ENCODE measurements at regions not wholly inside any gene's neighbourhood (a gene's known extent, or its start where the extent isn't known, plus 50 kb on each side); places are given as distances from the start of the nearest gene placed in this dataset.

GRCh38 chr4:54568184-54568583 is 89.6 kb upstream of the KIT start:
- no peak overlapping the region for H3K27ac ChIP-seq
- no peaks in the 10 kb centered on the region for H3K4me1 ChIP-seq
- 58 to 78% methylated on average over 3 of the region's 3 CpGs for WGBS, 2 donors
- no peaks in the 10 kb centered on the region for H3K36me3 ChIP-seq (ENCODE audit: low read depth, missing control alignments)
- H3K4me3 ChIP-seq, result no peak overlapping the region
- TF ChIP-seq CTCF (IDR thresholded peaks at IDR 0.05), result no peak
- TF ChIP-seq POLR2A (IDR thresholded peaks at IDR 0.05), result no peak
- intact Hi-C loops (cut with DNase I; ENCODE audit: low total_unique reads), result no loop called here
- no peaks in the 10 kb centered on the region for H3K27me3 ChIP-seq
- no peak for DNase-seq
- no peaks in the 10 kb centered on the region for H3K9me3 ChIP-seq

DNA sequence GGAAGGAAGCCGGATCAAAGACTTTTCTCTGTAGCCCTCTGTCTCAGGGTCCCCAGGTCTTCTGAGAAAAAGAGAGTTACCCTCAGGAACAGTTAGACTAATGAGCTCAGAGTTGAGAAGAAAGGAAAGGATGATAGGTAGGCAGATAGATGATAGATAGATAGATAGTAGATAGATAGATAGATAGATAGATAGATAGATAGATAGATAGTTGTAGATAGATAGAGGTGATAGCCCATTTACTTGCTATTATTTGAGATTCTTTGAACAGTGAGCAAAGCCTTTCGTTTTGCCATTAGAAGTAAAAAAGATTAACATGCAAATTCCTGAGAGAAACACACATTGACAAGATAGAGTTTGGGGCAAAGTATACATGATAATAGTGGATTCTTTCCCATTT is 86.9 kb upstream of the KIT start:
- H3K27ac ChIP-seq, result no peak overlapping the region
- H3K36me3 ChIP-seq (ENCODE audit: low read depth, missing control alignments), result no peaks in the 10 kb centered on the region
- no peak overlapping the region for H3K4me3 ChIP-seq
- no peak for TF ChIP-seq CTCF (IDR thresholded peaks at IDR 0.05)
- no peak for TF ChIP-seq POLR2A (IDR thresholded peaks at IDR 0.05)
- H3K9me3 ChIP-seq, result no peaks in the 10 kb centered on the region
- no peaks in the 10 kb centered on the region for H3K4me1 ChIP-seq
- intact Hi-C loops (cut with DNase I; ENCODE audit: low total_unique reads), result no loop called here
- no peak for DNase-seq
- H3K27me3 ChIP-seq, result no peaks in the 10 kb centered on the region
- WGBS, 2 donors, result 67 to 89% methylated on average over 2 of the region's 2 CpGs

- intact Hi-C loops (cut with DNase I; ENCODE audit: low total_unique reads), result no loop called here
- TF ChIP-seq POLR2A (IDR thresholded peaks at IDR 0.05) (no peak), CTCF (IDR thresholded peaks at IDR 0.05) (no peak)
- H3K27me3 ChIP-seq, result no peaks in the 10 kb centered on the region
- no peak overlapping the region for H3K27ac ChIP-seq
- no peaks in the 10 kb centered on the region for H3K4me1 ChIP-seq
- no peaks in the 10 kb centered on the region for H3K36me3 ChIP-seq (ENCODE audit: low read depth, missing control alignments)
- 76 to 81% methylated on average over 12 of the region's 12 CpGs for WGBS, 2 donors
- no peaks in the 10 kb centered on the region for H3K9me3 ChIP-seq
- no peak for DNase-seq
- no peak overlapping the region for H3K4me3 ChIP-seq
Measured at GRCh38 chr4:54571293-54572151, 86.2 kb upstream of the KIT start.

GRCh38 chr4:54572152-54572542 is 85.6 kb upstream of the KIT start:
- TF ChIP-seq POLR2A (IDR thresholded peaks at IDR 0.05), result no peak
- no peak for TF ChIP-seq CTCF (IDR thresholded peaks at IDR 0.05)
- Histone ChIP-seq H3K4me1 (no peaks in the 10 kb centered on the region), H3K27ac (no peak overlapping the region), H3K27me3 (no peaks in the 10 kb centered on the region), H3K4me3 (no peak overlapping the region), H3K9me3 (no peaks in the 10 kb centered on the region), H3K36me3 (ENCODE audit: low read depth, missing control alignments) (no peaks in the 10 kb centered on the region)
- no peak for DNase-seq
- intact Hi-C loops (cut with DNase I; ENCODE audit: low total_unique reads), result no loop called here

DNA sequence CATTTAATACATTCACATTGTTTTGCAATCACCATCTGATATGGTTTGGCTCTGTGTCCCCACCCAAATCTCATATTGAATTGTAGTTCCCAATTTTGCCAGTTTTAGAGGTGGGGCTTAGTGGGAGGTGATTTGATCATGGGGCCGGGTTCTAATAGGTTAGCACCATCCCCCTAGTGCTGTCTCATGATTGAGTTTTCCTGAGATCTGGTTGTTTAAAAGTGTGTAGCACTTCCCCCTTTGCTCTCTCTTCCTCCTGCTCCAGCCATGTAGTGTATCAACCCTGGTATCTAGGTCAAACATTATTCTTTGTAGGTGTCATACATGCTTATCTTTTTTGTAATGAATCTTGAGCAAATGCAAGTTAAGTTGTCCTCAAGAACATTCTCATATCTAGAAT is 83.3 kb upstream of the KIT start:
- no peak overlapping the region for H3K27ac ChIP-seq
- TF ChIP-seq CTCF (IDR thresholded peaks at IDR 0.05), result no peak
- H3K4me1 ChIP-seq, result no peaks in the 10 kb centered on the region
- 85 to 100% methylated on average over 1 of the region's 1 CpG for WGBS, 2 donors
- H3K36me3 ChIP-seq (ENCODE audit: low read depth, missing control alignments), result no peaks in the 10 kb centered on the region
- no peaks in the 10 kb centered on the region for H3K9me3 ChIP-seq
- no peak overlapping the region for H3K4me3 ChIP-seq
- DNase-seq, result no peak
- no peaks in the 10 kb centered on the region for H3K27me3 ChIP-seq
- intact Hi-C loops (cut with DNase I; ENCODE audit: low total_unique reads), result no loop called here
